H9 (cell line): ENCODE measurements at regions not wholly inside any gene's neighbourhood (a gene's known extent, or its start where the extent isn't known, plus 50 kb on each side); places are given as distances from the start of the nearest gene placed in this dataset.

Source experiments
- DNase-seq: peaks from one replicate; pipeline ENCODE4 v3.0.0-alpha.2; 2017
- H2AFZ ChIP-seq: one replicate; pipeline ENCODE4 v1.6.1; 2013; ENCODE audit warnings: mild to moderate bottlenecking, low read length, control low read depth, moderate library complexity
- H2AK5ac ChIP-seq: 2 replicates; pipeline ENCODE4 v1.6.1; 2013; ENCODE audit warnings: low read length, control low read depth, mixed read lengths; ENCODE audit not compliant: insufficient read length
- H2BK120ac ChIP-seq: one replicate; pipeline ENCODE4 v1.6.1; 2013; ENCODE audit warnings: low read depth, mild to moderate bottlenecking, low read length, control low read depth, inconsistent platforms; ENCODE audit not compliant: poor library complexity, severe bottlenecking
- H2BK12ac ChIP-seq: 2 replicates; pipeline ENCODE4 v1.6.1; 2013; ENCODE audit warnings: low read length, control low read depth, mixed read lengths, low read depth; ENCODE audit not compliant: insufficient read length
- H2BK15ac ChIP-seq: 2 replicates; pipeline ENCODE4 v1.6.1; 2013; ENCODE audit warnings: low read depth, low read length, control low read depth
- H2BK20ac ChIP-seq: one replicate; pipeline ENCODE4 v1.6.1; 2013; ENCODE audit warnings: low read depth, mild to moderate bottlenecking, low read length, control low read depth, inconsistent platforms; ENCODE audit not compliant: poor library complexity, severe bottlenecking
- H2BK5ac ChIP-seq: 2 replicates; pipeline ENCODE4 v1.6.1; 2013; ENCODE audit warnings: low read length, control low read depth, mixed read lengths; ENCODE audit not compliant: insufficient read length
- H3K14ac ChIP-seq: 2 replicates; pipeline ENCODE4 v1.6.1; 2013; ENCODE audit warnings: low read length, control low read depth; ENCODE audit not compliant: insufficient read depth
- H3K18ac ChIP-seq: 2 replicates; pipeline ENCODE4 v1.6.1; 2013; ENCODE audit warnings: low read depth, mild to moderate bottlenecking, mixed read lengths, low read length, control low read depth; ENCODE audit not compliant: insufficient read length
- H3K23ac ChIP-seq: 2 replicates; pipeline ENCODE4 v1.6.1; 2013; ENCODE audit warnings: low read length, control low read depth, mixed read lengths, low read depth; ENCODE audit not compliant: insufficient read length
- H3K23me2 ChIP-seq: 2 replicates; pipeline ENCODE4 v1.6.1; 2013; ENCODE audit warnings: low read depth, mild to moderate bottlenecking, mixed read lengths, low read length, control low read depth; ENCODE audit not compliant: insufficient read length, poor library complexity, severe bottlenecking
- H3K27ac ChIP-seq: 2 replicates; pipeline ENCODE4 v1.5.1; 2013; ENCODE audit warnings: low read length, control low read depth, mixed read lengths, low read depth; ENCODE audit not compliant: insufficient read length
- H3K27me3 ChIP-seq: 2 replicates; pipeline ENCODE4 v1.6.1; 2013; ENCODE audit warnings: low read length, control low read depth, inconsistent platforms; ENCODE audit not compliant: insufficient read depth
- H3K4ac ChIP-seq: 2 replicates; pipeline ENCODE4 v1.6.1; 2013; ENCODE audit warnings: low read depth, mild to moderate bottlenecking, control low read depth, inconsistent platforms, low read length, moderate library complexity
- H3K4me1 ChIP-seq: 2 replicates; pipeline ENCODE4 v1.6.1; 2013; ENCODE audit warnings: low read length, control low read depth, inconsistent platforms; ENCODE audit not compliant: insufficient read depth
- H3K4me2 ChIP-seq: 2 replicates; pipeline ENCODE4 v1.6.1; 2013; ENCODE audit warnings: low read length, control low read depth, mixed read lengths; ENCODE audit not compliant: insufficient read length, insufficient read depth
- H3K56ac ChIP-seq: 2 replicates; pipeline ENCODE4 v1.6.1; 2013; ENCODE audit warnings: low read depth, mild to moderate bottlenecking, mixed read lengths, low read length, control low read depth; ENCODE audit not compliant: insufficient read length
- H3K79me1 ChIP-seq: 2 replicates; pipeline ENCODE4 v1.6.1; 2013; ENCODE audit warnings: low read depth, mild to moderate bottlenecking, moderate library complexity, low read length, control low read depth, inconsistent platforms; ENCODE audit not compliant: insufficient read depth, poor library complexity, severe bottlenecking
- H3K79me2 ChIP-seq: 2 replicates; pipeline ENCODE4 v1.6.1; 2013; ENCODE audit warnings: low read length, control low read depth, inconsistent platforms; ENCODE audit not compliant: insufficient read depth
- H3K9ac ChIP-seq: 2 replicates; pipeline ENCODE4 v1.6.1; 2013; ENCODE audit warnings: low read length, control low read depth, mixed read lengths; ENCODE audit not compliant: insufficient read length; ENCODE audit errors: extremely low read depth
- H3K9me3 ChIP-seq: one replicate; pipeline ENCODE4 v1.6.1; 2013; ENCODE audit warnings: low read depth, low read length, inconsistent platforms; ENCODE audit not compliant: control insufficient read depth
- H3T11ph ChIP-seq: one replicate; pipeline ENCODE4 v1.6.1; 2013; ENCODE audit warnings: mild to moderate bottlenecking, low read length, control low read depth, inconsistent platforms
- H4K20me1 ChIP-seq: one replicate; pipeline ENCODE4 v1.6.1; 2013; ENCODE audit not compliant: control insufficient read depth, insufficient read length, insufficient read depth
- H4K5ac ChIP-seq: 2 replicates; pipeline ENCODE4 v1.6.1; 2013; ENCODE audit warnings: low read depth, mild to moderate bottlenecking, mixed read lengths, low read length, control low read depth; ENCODE audit not compliant: insufficient read length
- H4K8ac ChIP-seq: replicated peaks from 2 replicates; pipeline ENCODE4 v1.6.1; 2013; ENCODE audit warnings: low read length, control low read depth, mixed read lengths, low read depth; ENCODE audit not compliant: insufficient read length
- H4K91ac ChIP-seq: 2 replicates; pipeline ENCODE4 v1.6.1; 2013; ENCODE audit warnings: low read depth, mild to moderate bottlenecking, moderate library complexity, mixed read lengths, low read length, control low read depth; ENCODE audit not compliant: insufficient read length
- H3K27ac Mint-ChIP-seq, 3 experiments: 2 replicates in 2 of 3; 3 replicates in 1 of 3; pipeline ENCODE4 v1.8.0; 2020 to 2021; ENCODE audit warnings: mixed read lengths in 3 of 3, mild to moderate bottlenecking in 1 of 3, moderate library complexity in 1 of 3
- H3K27me3 Mint-ChIP-seq: 2 replicates; pipeline ENCODE4 v1.8.0; 2021; ENCODE audit warnings: low read depth, mild to moderate bottlenecking, moderate library complexity, mixed read lengths
- H3K36me3 Mint-ChIP-seq, 3 experiments: 2 replicates in 2 of 3; 3 replicates in 1 of 3; pipeline ENCODE4 v1.8.0; 2020 to 2021; ENCODE audit warnings: low read depth in 3 of 3, mixed read lengths in 3 of 3; ENCODE audit not compliant: insufficient read depth in 1 of 3
- H3K4me1 Mint-ChIP-seq, 2 experiments: 2 replicates each; pipeline ENCODE4 v1.8.0; 2020; ENCODE audit warnings: mixed read lengths in 2 of 2
- H3K4me3 Mint-ChIP-seq, 2 experiments: 2 replicates in 1 of 2; 3 replicates in 1 of 2; pipeline ENCODE4 v1.8.0; 2020 to 2021; ENCODE audit warnings: mild to moderate bottlenecking in 2 of 2, mixed read lengths in 2 of 2, moderate library complexity in 1 of 2
- H3K9me3 Mint-ChIP-seq, 2 experiments: 2 replicates in 1 of 2; 3 replicates in 1 of 2; pipeline ENCODE4 v1.8.0; 2020; ENCODE audit warnings: mild to moderate bottlenecking in 2 of 2, mixed read lengths in 2 of 2, moderate library complexity in 1 of 2
- WGBS: extraction: QIAGEN DNeasy Blood & Tissue Kit; methylation state at CpG from one replicate; pipeline ENCODE4 v1.1.7; 2013; ENCODE audit warnings: missing lambda C conversion rate, low lambda C conversion rate, mixed read lengths; ENCODE audit not compliant: insufficient read length; ENCODE audit errors: extremely low coverage; 5-methylcytosine and 5-hydroxymethylcytosine counted together
- TF ChIP-seq, protein P1 (sequence below): fragments of 200-600 bp; sonication (generic); conservative IDR thresholded peaks from 3 replicates; pipeline ENCODE4 v1.8.0; 2021; ENCODE audit warnings: antibody characterized with exemption, mild to moderate bottlenecking

DNA sequence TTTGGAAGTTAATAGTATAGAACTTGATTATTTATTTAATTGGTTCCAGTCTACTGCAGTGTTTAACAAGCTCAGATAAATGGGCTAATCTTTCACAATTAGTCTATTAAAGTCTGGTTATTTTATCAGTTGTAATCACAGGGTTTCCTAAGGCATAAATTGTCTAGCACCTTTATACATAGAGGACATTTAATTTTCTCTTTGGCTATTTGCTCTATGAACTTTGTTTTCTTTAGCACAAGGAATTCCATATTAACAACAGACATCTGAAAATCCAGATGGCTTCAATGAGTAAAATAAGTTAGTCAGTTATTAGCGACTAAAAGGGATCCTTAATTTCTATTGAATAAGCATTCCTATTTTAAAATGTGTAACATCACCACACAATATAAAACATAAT, 1350.8 kb upstream of the SLC10A2 start:
- Histone ChIP-seq H3K27me3 (no peaks in the 10 kb centered on the region), H4K20me1 (no peaks in the 10 kb centered on the region), H4K8ac (no peak overlapping the region), H2AFZ (no peak overlapping the region), H3K4me2 (no peak overlapping the region), H4K5ac (no peak overlapping the region), H2BK20ac (no peak overlapping the region), H3K14ac (no peak overlapping the region), H3K79me1 (no peaks in the 10 kb centered on the region), H3K56ac (no peak overlapping the region), H3K23ac (no peak overlapping the region), H2BK120ac (no peak overlapping the region), H3K79me2 (no peaks in the 10 kb centered on the region), H3K9me3 (no peaks in the 10 kb centered on the region), H3K4ac (no peak overlapping the region), H3K4me1 (no peaks in the 10 kb centered on the region), H3K27ac (no peak overlapping the region), H2BK15ac (no peak overlapping the region), H4K91ac (no peak overlapping the region), H3K18ac (no peak overlapping the region), H2AK5ac (no peak overlapping the region), H3T11ph (no peak overlapping the region), H2BK5ac (no peak overlapping the region), H3K9ac (no peak overlapping the region), H2BK12ac (no peak overlapping the region), H3K23me2 (no peaks in the 10 kb centered on the region)
- TF ChIP-seq, protein P1, sequence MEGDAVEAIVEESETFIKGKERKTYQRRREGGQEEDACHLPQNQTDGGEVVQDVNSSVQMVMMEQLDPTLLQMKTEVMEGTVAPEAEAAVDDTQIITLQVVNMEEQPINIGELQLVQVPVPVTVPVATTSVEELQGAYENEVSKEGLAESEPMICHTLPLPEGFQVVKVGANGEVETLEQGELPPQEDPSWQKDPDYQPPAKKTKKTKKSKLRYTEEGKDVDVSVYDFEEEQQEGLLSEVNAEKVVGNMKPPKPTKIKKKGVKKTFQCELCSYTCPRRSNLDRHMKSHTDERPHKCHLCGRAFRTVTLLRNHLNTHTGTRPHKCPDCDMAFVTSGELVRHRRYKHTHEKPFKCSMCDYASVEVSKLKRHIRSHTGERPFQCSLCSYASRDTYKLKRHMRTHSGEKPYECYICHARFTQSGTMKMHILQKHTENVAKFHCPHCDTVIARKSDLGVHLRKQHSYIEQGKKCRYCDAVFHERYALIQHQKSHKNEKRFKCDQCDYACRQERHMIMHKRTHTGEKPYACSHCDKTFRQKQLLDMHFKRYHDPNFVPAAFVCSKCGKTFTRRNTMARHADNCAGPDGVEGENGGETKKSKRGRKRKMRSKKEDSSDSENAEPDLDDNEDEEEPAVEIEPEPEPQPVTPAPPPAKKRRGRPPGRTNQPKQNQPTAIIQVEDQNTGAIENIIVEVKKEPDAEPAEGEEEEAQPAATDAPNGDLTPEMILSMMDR = no peak
- Mint-ChIP-seq H3K36me3 (no peaks in the 10 kb centered on the region; a peak in 1 of 7 replicates), H3K27me3 (no peaks in the 10 kb centered on the region), H3K9me3 (no peaks in the 10 kb centered on the region), H3K27ac (no peak overlapping the region), H3K4me3 (no peak overlapping the region), H3K4me1 (no peaks in the 10 kb centered on the region)
- no CpG with 5 or more reads among the region's 1 CpG for WGBS
- no peak for DNase-seq
